Astrocyte (in vitro differentiated cells and primary cell): ENCODE measurements at regions not wholly inside any gene's neighbourhood (a gene's known extent, or its start where the extent isn't known, plus 50 kb on each side); places are given as distances from the start of the nearest gene placed in this dataset.
"Not testable (repeated sequence)": the region's sequence is repeated elsewhere in the genome, so short reads cannot be mapped to it uniquely, and the experiment has no call there.

Experiments
- DNase-seq: peaks from one replicate; pipeline ENCODE4 v3.0.0-alpha.2; 2010; ENCODE audit warnings: low read depth
- FAIRE-seq: peaks from 2 replicates; lab custom pipeline; 2011; peaks lifted over from hg19 to GRCh38; lab: Jason Lieb, UNC
- H2AFZ ChIP-seq: 2 replicates; pipeline ENCODE4 v1.6.0; 2012; ENCODE audit warnings: low read depth, low read length, inconsistent platforms
- H3K27ac ChIP-seq: 2 replicates; pipeline ENCODE4 v1.5.1; 2011; ENCODE audit warnings: low read depth, low read length, inconsistent platforms
- H3K27me3 ChIP-seq: 2 replicates; pipeline ENCODE4 v1.6.0; 2011; ENCODE audit warnings: low read length, inconsistent platforms; ENCODE audit not compliant: insufficient read depth
- H3K36me3 ChIP-seq: 2 replicates; pipeline ENCODE4 v1.5.1; 2011; ENCODE audit warnings: low read length, inconsistent platforms; ENCODE audit not compliant: insufficient read depth
- H3K4me1 ChIP-seq: 2 replicates; pipeline ENCODE4 v1.5.1; 2011; ENCODE audit warnings: low read length, inconsistent platforms; ENCODE audit not compliant: insufficient read depth
- H3K4me2 ChIP-seq: 2 replicates; pipeline ENCODE4 v1.6.0; 2012; ENCODE audit warnings: low read length, inconsistent platforms
- H3K4me3 ChIP-seq: 2 replicates; pipeline ENCODE4 v1.5.1; 2011; ENCODE audit warnings: low read depth, mild to moderate bottlenecking, low read length, inconsistent platforms; ENCODE audit not compliant: insufficient read depth
- H3K79me2 ChIP-seq: 2 replicates; pipeline ENCODE4 v1.6.0; 2012; ENCODE audit warnings: mild to moderate bottlenecking, low read length, inconsistent platforms; ENCODE audit not compliant: insufficient read depth
- H3K9ac ChIP-seq: 2 replicates; pipeline ENCODE4 v1.6.0; 2012; ENCODE audit warnings: mild to moderate bottlenecking, low read length, inconsistent platforms
- H3K9me3 ChIP-seq: 2 replicates; pipeline ENCODE4 v1.5.1; 2012; ENCODE audit warnings: low read depth, mild to moderate bottlenecking, low read length, inconsistent platforms; ENCODE audit not compliant: insufficient read depth
- H4K20me1 ChIP-seq: 2 replicates; pipeline ENCODE4 v1.6.0; 2012; ENCODE audit warnings: low read length, inconsistent platforms; ENCODE audit not compliant: insufficient read depth
- H3K27ac Mint-ChIP-seq: one replicate; pipeline ENCODE4 v1.8.0; 2021; ENCODE audit warnings: mild to moderate bottlenecking, mixed read lengths; ENCODE audit not compliant: unreplicated experiment
- H3K27me3 Mint-ChIP-seq: one replicate; pipeline ENCODE4 v1.8.0; 2021; ENCODE audit warnings: low read depth, mixed read lengths; ENCODE audit not compliant: unreplicated experiment
- H3K36me3 Mint-ChIP-seq: one replicate; pipeline ENCODE4 v1.8.0; 2021; ENCODE audit warnings: low read depth, mixed read lengths; ENCODE audit not compliant: unreplicated experiment
- H3K4me1 Mint-ChIP-seq: one replicate; pipeline ENCODE4 v1.8.0; 2021; ENCODE audit warnings: low read depth, mixed read lengths; ENCODE audit not compliant: unreplicated experiment
- H3K4me3 Mint-ChIP-seq: one replicate; pipeline ENCODE4 v1.8.0; 2021; ENCODE audit warnings: mild to moderate bottlenecking, moderate library complexity, mixed read lengths; ENCODE audit not compliant: unreplicated experiment
- H3K9me3 Mint-ChIP-seq: one replicate; pipeline ENCODE4 v1.8.0; 2021; ENCODE audit warnings: mild to moderate bottlenecking, mixed read lengths; ENCODE audit not compliant: unreplicated experiment
- CTCF ChIP-seq: IDR thresholded peaks from 2 replicates; pipeline ENCODE4 v1.5.1; 2011; ENCODE audit warnings: low read depth, mild to moderate bottlenecking, inconsistent platforms, low read length, moderate library complexity; ENCODE audit not compliant: insufficient read depth
- EZH2 ChIP-seq: IDR thresholded peaks from 2 replicates; pipeline ENCODE4 v1.6.1; 2012; ENCODE audit warnings: mild to moderate bottlenecking, low read length, inconsistent platforms; ENCODE audit not compliant: insufficient read depth

- Histone ChIP-seq H2AFZ (no peak overlapping the region), H3K4me3 (no peak overlapping the region), H3K27ac (no peak overlapping the region), H3K4me1 (no peaks in the 10 kb centered on the region), H3K79me2 (no peaks in the 10 kb centered on the region), H3K27me3 (no peaks in the 10 kb centered on the region), H3K9ac (no peak overlapping the region), H3K4me2 (no peak overlapping the region), H3K36me3 (no peaks in the 10 kb centered on the region), H3K9me3 (no peaks in the 10 kb centered on the region), H4K20me1 (no peaks in the 10 kb centered on the region)
- H3K9me3 Mint-ChIP-seq = no peaks in the 10 kb centered on the region
- FAIRE-seq (no peak), DNase-seq (no peak)
- no peak for TF ChIP-seq CTCF
- no peak for TF ChIP-seq EZH2
- peaks cover 2% of the 10 kb centered on the region for H3K36me3 Mint-ChIP-seq
- H3K27ac Mint-ChIP-seq = peak overlapping the region; percentile 9
- H3K4me3 Mint-ChIP-seq = no peak overlapping the region
- H3K4me1 Mint-ChIP-seq = no peaks in the 10 kb centered on the region
- no peaks in the 10 kb centered on the region for H3K27me3 Mint-ChIP-seq
These were observed 432.3 kb downstream of the STK39 start for GRCh38 chr2:167814881-167815718.

GRCh38 chr2:167814482-167814880, 432.9 kb downstream of the STK39 start:
- H3K36me3 Mint-ChIP-seq, H3K9me3 Mint-ChIP-seq, H3K36me3 ChIP-seq, H3K27ac Mint-ChIP-seq, H3K4me2 ChIP-seq, H3K4me3 Mint-ChIP-seq, H4K20me1 ChIP-seq, H3K27me3 ChIP-seq, H3K27me3 Mint-ChIP-seq, H3K79me2 ChIP-seq, H3K27ac ChIP-seq, H3K4me1 Mint-ChIP-seq, H3K4me1 ChIP-seq, DNase-seq, H3K9ac ChIP-seq, H3K9me3 ChIP-seq, FAIRE-seq, H2AFZ ChIP-seq, H3K4me3 ChIP-seq: not testable (repeated sequence)

GRCh38 chr2:167809799-167810198, 437.6 kb downstream of the STK39 start:
- H3K27me3 ChIP-seq, H3K4me2 ChIP-seq, H3K27ac ChIP-seq, H4K20me1 ChIP-seq, H3K4me1 ChIP-seq, H3K27me3 Mint-ChIP-seq, DNase-seq, H3K9me3 Mint-ChIP-seq, H3K9ac ChIP-seq, H3K36me3 Mint-ChIP-seq, H2AFZ ChIP-seq, H3K4me3 ChIP-seq, H3K9me3 ChIP-seq, H3K36me3 ChIP-seq, H3K4me1 Mint-ChIP-seq, H3K27ac Mint-ChIP-seq, H3K4me3 Mint-ChIP-seq, FAIRE-seq, H3K79me2 ChIP-seq: not testable (repeated sequence)
